AG08395 (cell line): ENCODE measurements at regions not wholly inside any gene's neighbourhood (a gene's known extent, or its start where the extent isn't known, plus 50 kb on each side); places are given as distances from the start of the nearest gene placed in this dataset.
"Not testable (repeated sequence)": the region's sequence is repeated elsewhere in the genome, so short reads cannot be mapped to it uniquely, and the experiment has no call there.

Source experiments
- DNase-seq: peaks from one replicate; pipeline ENCODE4 v3.0.0; 2012; ENCODE audit warnings: mixed read lengths, low spot score

DNA sequence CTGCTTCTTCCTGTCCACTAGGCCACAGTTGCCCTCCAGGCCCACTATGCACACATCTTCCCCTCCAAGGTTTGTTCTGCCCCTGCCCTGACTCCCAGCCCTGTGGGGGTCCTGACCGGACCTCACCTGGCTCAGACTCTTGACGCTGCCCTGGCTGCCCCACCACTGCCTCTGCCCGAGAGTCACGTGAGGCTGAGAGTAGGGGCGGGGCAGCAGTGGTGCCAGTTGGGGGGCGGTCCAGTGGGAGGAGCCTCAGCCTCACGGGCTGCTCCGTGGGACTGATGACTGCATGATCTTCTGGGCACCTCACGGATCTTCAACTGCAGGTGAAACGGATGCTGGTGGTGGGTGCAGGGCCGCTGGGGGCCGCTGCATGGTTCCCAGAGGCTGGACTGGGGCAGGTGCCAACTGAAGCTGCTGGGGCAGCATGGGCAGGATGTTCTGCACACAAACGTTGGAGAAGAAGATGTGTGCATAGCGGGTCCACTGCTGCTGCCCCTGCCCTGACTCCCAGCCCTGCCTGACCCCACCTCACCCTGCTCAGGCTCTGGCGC lies 77.6 kb downstream of the HHIPL2 start:
- DNase-seq, result not testable (repeated sequence)

DNA sequence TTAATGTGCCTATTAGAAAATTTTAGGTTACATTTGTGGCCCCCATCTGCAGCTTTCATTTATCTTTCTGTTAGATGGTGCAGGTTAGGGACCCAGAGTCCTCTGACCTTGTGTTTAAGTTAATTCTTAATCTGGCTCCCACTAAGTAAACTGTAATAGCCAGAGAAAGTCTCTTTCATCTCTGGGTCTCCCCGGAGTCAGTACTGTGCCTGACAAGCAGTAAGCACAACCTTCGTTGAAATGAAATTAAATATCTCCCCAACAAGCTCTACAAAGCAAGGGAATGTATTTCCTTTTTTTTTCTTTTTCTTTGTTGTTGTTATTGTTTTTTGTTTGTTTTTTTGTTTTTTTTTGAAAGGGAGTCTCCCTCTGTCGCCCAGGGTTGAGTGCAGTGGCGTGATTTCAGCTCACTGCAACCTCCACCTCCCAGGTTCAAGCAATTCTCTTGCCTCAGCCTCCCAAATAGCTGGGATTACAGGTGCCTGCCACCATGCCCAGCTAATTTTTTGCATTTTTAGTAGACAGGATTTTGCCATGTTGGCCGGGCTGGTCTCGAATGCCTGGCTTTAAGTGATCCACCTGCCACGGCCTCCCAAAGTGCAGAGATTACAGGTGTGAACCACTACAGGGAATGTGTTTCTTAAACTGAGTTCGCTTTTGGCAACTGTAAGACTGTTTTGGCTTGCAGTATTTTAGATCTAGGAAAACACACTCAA lies 81.6 kb downstream of the HHIPL2 start:
- no peak for DNase-seq

GRCh38 chr1:222465211-222466041 lies 82.5 kb downstream of the HHIPL2 start:
- peak; percentile 97 for DNase-seq

- DNase-seq, result peak; percentile 41
Measured at GRCh38 chr1:222464841-222465210, 83.1 kb downstream of the HHIPL2 start.

DNA sequence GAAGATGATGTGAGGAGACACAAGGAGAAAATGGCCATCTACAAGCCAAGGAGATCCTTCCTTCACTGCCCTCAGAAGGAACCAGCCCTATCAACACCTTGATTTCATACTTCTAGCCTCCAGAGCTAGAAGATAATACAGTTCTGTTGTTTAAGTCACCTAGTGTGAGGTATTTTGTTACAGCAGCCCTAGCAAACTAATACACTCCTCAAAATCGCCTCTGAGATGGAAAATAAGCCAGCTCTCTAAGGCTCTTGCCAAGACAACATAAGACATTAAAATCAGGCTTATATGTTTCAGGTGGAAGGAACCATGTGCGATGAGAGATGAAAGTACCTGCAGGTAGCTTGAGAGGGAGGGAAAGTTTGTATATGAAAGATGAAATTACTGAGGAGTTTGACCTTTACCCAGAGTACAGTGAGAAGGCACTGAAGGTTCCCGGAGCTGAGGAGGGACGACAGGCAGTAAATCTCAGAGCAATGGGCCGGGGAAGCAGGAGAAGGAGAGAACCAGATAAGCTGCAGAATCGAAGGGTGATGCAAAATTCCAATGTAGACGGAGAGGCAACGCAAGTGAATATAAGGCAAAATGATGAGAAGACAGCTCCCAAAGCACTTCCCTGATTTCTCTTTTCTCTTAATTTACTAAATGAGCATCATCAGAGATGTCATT lies 84.7 kb downstream of the HHIPL2 start:
- DNase-seq, result no peak

- DNase-seq, result no peak
Measured at GRCh38 chr1:222462601-222463000, 85.3 kb downstream of the HHIPL2 start.

DNA sequence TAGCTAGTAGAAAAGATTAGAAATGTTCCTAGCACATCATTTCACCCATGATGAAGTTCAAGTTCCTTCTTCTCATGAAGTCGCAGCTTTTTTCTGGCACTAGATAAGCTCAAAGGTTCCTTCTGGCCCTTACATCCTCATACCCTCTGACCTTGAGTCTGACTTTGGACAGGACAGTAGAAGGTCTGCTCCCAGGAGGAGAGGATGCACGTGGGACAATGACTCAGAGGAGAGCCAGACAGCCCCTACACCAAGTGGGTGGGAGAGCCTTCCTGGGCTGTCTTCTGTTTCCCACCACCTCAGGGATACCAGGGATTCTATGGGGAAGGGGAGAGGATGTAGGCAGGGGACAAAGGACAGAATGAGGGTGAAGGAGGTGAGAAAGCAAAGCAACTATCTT lies 86.0 kb downstream of the HHIPL2 start:
- no peak for DNase-seq

DNA sequence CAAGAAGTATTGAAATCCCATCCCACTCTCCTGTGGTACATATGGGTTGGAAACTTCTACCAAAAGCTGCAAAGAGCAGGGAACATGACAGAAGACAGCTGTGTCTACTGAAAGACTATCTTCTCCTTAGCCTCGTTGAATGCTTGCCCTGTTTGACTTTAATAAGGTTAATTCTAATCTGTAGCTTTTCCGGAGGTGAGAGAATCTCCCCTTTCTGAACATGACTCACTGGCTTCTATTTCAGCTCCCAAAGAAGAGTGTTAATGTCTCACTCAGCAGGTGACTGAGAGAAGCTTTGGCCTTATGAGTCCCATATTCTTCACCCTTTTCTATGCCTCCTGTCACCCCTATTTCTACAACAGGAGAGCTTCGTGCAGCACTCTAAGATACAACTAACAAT lies 88.3 kb downstream of the HHIPL2 start:
- no peak for DNase-seq

DNA sequence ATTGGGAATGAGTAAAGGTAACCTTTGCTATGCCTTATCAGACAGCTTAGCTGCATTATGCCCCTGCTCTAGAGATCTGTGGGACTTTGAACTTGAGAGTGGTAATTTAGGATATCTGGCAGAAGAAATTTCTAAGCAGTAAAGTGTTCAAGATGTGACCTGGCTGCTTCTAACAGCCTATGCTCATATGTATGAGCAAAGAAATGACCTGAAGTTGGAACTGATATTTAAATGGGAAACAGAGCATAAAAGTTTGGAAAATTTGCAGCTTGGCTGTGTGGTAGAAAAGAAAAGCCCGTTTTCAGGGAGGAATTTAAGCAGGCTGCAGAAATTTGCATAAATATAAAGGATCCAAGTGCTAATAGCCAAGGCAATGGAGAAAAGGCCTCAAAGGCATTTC lies 90.4 kb downstream of the HHIPL2 start:
- no peak for DNase-seq

DNA sequence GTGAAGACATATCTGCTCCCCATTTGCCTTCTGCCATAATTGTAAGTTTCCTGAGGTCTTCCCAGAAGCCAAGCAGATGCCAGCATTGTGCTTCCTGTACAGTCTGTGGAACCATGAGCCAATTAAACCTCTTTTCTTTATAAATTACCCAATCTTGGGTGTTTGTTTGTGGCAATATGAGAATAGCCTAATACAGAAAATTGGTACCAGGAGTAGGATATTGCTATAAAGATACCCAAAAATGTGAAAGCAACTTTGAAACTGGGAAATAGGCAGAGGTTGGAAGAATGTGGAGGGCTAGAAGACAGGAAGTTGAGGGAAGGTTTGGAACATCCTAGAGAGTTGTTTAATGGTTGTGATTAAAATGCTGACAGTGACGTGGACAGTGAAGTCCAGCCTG lies 90.8 kb downstream of the HHIPL2 start:
- no peak for DNase-seq

GRCh38 chr1:222455188-222455879 lies 92.6 kb downstream of the HHIPL2 start:
- peak; percentile 89 for DNase-seq

DNA sequence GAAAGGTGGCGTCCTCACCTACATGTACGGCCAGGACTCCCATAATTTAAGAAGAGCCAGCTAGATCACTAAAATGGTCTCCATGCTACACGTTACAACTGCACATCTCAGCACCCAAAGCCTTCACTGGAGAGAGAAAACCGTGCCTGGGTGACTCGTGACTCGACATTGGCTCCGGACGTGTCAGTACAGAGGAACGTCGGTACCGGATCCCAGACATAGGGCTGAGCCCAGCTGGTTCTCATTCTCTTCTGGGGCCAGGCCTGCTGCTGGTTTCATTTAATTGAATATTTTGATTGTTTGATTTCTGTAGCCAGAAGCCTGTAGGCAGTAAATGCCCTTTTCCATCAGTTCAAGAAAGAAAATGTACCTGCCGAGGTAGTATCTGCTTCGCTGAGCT lies 93.1 kb downstream of the HHIPL2 start:
- DNase-seq, result peak; percentile 81

DNA sequence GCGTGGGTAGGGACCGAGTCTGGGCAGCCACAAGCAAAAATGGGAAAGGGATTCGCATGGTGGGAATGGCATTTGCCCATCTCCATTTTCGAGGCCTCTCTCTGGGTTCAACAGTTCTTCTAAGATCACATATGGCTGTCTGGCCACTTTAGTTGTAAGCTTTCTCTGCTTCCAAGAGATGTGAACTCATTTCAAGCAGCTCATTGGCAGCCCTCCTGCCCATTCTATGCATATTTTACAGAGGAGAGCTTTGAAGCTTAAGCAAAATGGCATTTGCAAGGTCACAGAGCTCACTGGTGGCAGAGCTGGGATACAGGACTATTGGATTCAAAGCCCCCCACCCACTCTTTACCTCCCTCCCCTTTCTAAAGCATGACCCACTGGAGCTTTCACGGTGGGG lies 93.7 kb downstream of the HHIPL2 start:
- DNase-seq, result peak; percentile 45

- DNase-seq, result no peak
Measured at GRCh38 chr1:222452031-222452430, 95.9 kb downstream of the HHIPL2 start.

GRCh38 chr1:222443566-222443965 lies 104.3 kb downstream of the HHIPL2 start:
- no peak for DNase-seq

- no peak for DNase-seq
Measured at GRCh38 chr1:222441066-222441465, 106.8 kb downstream of the HHIPL2 start.

DNA sequence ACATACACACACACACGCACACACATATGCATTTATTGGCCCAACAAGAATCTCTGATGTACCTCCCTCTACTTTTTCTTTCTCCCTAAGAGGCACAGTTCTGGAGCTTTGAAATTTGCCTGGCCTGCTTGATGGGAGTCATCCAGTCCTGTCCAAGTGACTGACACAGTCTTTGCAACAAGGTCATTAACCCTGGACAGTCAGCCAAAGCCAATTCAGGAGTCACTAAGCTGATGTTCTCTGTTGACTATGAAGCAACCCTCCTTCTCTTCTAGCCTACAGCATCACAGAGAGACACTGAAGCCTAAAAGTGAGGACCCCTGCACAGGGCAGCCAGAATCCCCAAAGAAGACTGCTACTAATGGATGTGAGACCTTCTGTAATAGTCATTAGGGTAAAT lies 123.1 kb downstream of the HHIPL2 start:
- no peak for DNase-seq

- DNase-seq, result no peak
Measured at GRCh38 chr1:222421380-222421779, 126.5 kb downstream of the HHIPL2 start.

DNA sequence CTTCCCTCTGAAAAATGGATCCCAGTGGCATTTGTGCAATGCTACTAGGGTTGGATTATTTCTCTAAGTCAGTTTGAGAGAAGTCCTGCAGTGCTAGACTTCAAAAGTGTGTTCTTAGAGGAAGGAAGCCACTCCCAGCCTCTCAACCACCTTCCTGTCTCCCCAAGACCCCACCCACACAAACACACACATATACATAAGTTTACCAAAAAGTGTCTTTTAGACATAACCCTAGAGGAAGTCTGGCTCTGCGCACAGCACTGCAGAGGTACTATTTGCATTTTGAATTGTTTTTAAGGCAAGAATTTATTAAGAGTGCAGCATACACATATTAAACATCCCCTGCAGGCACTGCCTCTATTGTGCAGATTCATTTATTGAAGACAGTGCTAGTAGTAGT lies 127.3 kb downstream of the HHIPL2 start:
- no peak for DNase-seq

GRCh38 chr1:222418654-222419053 lies 129.2 kb downstream of the HHIPL2 start:
- no peak for DNase-seq

GRCh38 chr1:222417264-222417663 lies 130.6 kb downstream of the HHIPL2 start:
- no peak for DNase-seq
